Activated T-helper 9 cell treated with anti-CD3 and anti-CD28 coated beads, Interleukin-2, amount 50 U/mL, for 16 hours (primary cell): ENCODE measurements at regions not wholly inside any gene's neighbourhood (a gene's known extent, or its start where the extent isn't known, plus 50 kb on each side); places are given as distances from the start of the nearest gene placed in this dataset.
"Not testable (repeated sequence)": the region's sequence is repeated elsewhere in the genome, so short reads cannot be mapped to it uniquely, and the experiment has no call there.

ENCODE experiments used
- DNase-seq: peaks from one replicate; pipeline ENCODE4 v3.0.0-alpha.2; 2020; ENCODE audit warnings: low read depth

GRCh38 chr17:15802917-15803316 is 70.8 kb downstream of the TBC1D26 start:
- DNase-seq, result not testable (repeated sequence)

GRCh38 chr17:15806825-15807224 is 74.7 kb downstream of the TBC1D26 start:
- DNase-seq, result not testable (repeated sequence)

- not testable (repeated sequence) for DNase-seq
These were observed 81.3 kb downstream of the TBC1D26 start for GRCh38 chr17:15813388-15813787.

GRCh38 chr17:15814003-15814402 is 81.9 kb downstream of the TBC1D26 start:
- not testable (repeated sequence) for DNase-seq

- not testable (repeated sequence) for DNase-seq
These were observed 85.8 kb downstream of the TBC1D26 start for GRCh38 chr17:15817861-15818260.

- DNase-seq, result not testable (repeated sequence)
These were observed 90.2 kb downstream of the TBC1D26 start for GRCh38 chr17:15822280-15822679.

- peak; percentile 49 for DNase-seq
These were observed 96.7 kb downstream of the TBC1D26 start for GRCh38 chr17:15828727-15829314.

GRCh38 chr17:15830221-15830620 is 98.1 kb downstream of the TBC1D26 start:
- not testable (repeated sequence) for DNase-seq

GRCh38 chr17:15831182-15831581 is 99.1 kb downstream of the TBC1D26 start:
- DNase-seq, result not testable (repeated sequence)

- not testable (repeated sequence) for DNase-seq
These were observed 100.9 kb downstream of the TBC1D26 start for GRCh38 chr17:15832921-15833480.

GRCh38 chr17:15833890-15834289 is 101.8 kb downstream of the TBC1D26 start:
- not testable (repeated sequence) for DNase-seq

GRCh38 chr17:15835481-15835880 is 103.4 kb downstream of the TBC1D26 start:
- not testable (repeated sequence) for DNase-seq

GRCh38 chr17:15836249-15836982 is 104.3 kb downstream of the TBC1D26 start:
- DNase-seq, result not testable (repeated sequence)

GRCh38 chr17:15836991-15837390 is 104.9 kb downstream of the TBC1D26 start:
- not testable (repeated sequence) for DNase-seq

- DNase-seq, result not testable (repeated sequence)
These were observed 97.3 kb upstream of the ADORA2B start for GRCh38 chr17:15847447-15848229.

GRCh38 chr17:15849054-15849453 is 95.9 kb upstream of the ADORA2B start:
- DNase-seq, result peak; percentile 24

- DNase-seq, result not testable (repeated sequence)
These were observed 94.9 kb upstream of the ADORA2B start for GRCh38 chr17:15850071-15850470.

- not testable (repeated sequence) for DNase-seq
These were observed 94.2 kb upstream of the ADORA2B start for GRCh38 chr17:15850687-15851086.

GRCh38 chr17:15852863-15853262 is 92.1 kb upstream of the ADORA2B start:
- DNase-seq, result not testable (repeated sequence)

GRCh38 chr17:15856191-15856590 is 88.7 kb upstream of the ADORA2B start:
- not testable (repeated sequence) for DNase-seq

- DNase-seq, result not testable (repeated sequence)
These were observed 88.2 kb upstream of the ADORA2B start for GRCh38 chr17:15856745-15857144.

GRCh38 chr17:15858082-15858481 is 86.8 kb upstream of the ADORA2B start:
- not testable (repeated sequence) for DNase-seq
